ENCODE measurements at regions not wholly inside any gene's neighbourhood (a gene's known extent, or its start where the extent isn't known, plus 50 kb on each side); places are given as distances from the start of the nearest gene placed in this dataset.
A peak's percentile ranks its signal among the peaks of the same experiment; 100 is the strongest.

- Histone ChIP-seq H2AFZ (ENCODE audit: low read length) (no peak overlapping the region), H4K91ac (replicated peaks; ENCODE audit: insufficient read length, low read length) (no peak overlapping the region), H3K4ac (replicated peaks; ENCODE audit: insufficient read length, low read depth, low read length) (no peak overlapping the region), H3K23me2 (ENCODE audit: low read depth, low read length) (no peaks in the 10 kb centered on the region), H3K27me3 (replicated peaks in 1 of 4; ENCODE audit: control insufficient read depth in 3 of 4, extremely low read depth in 1 of 4, insufficient read depth in 3 of 4, low read length in 3 of 4) (no peaks in the 10 kb centered on the region), H3K79me1 (ENCODE audit: low read depth, low read length) (no peaks in the 10 kb centered on the region), H3K27ac (ENCODE audit: low read depth, low read length) (no peak overlapping the region), H3K9me3 (ENCODE audit: insufficient read depth in 2 of 2, low read depth in 1 of 2, low read length in 1 of 2) (no peaks in the 10 kb centered on the region), H2BK5ac (ENCODE audit: low read depth, low read length) (no peak overlapping the region), H2AK5ac (ENCODE audit: low read depth, low read length) (no peak overlapping the region), H2BK20ac (ENCODE audit: low read length) (no peak overlapping the region), H3K4me2 (ENCODE audit: insufficient read depth in 1 of 2, low read depth in 2 of 2, low read length in 2 of 2) (no peak overlapping the region), H4K5ac (ENCODE audit: insufficient read length, low read depth, low read length) (no peak overlapping the region), H2BK15ac (ENCODE audit: low read length) (no peak overlapping the region), H4K20me1 (replicated peaks in 1 of 2; ENCODE audit: control insufficient read depth in 1 of 2, insufficient read depth in 2 of 2, low read length in 2 of 2) (no peaks in the 10 kb centered on the region), H3K4me3 (ENCODE audit: extremely low read depth in 1 of 4, insufficient read depth in 2 of 4, low read depth in 3 of 4, low read length in 4 of 4) (no peak overlapping the region), H3K14ac (ENCODE audit: insufficient read length) (no peak overlapping the region), H2BK120ac (replicated peaks; ENCODE audit: low read depth, low read length) (no peak overlapping the region), H3K36me3 (ENCODE audit: control insufficient read depth in 2 of 4, insufficient read depth in 4 of 4, low read length in 3 of 4) (no peaks in the 10 kb centered on the region), H3K79me2 (ENCODE audit: control insufficient read depth in 1 of 2, insufficient read depth in 2 of 2, low read length in 2 of 2) (no peaks in the 10 kb centered on the region), H3K23ac (ENCODE audit: insufficient read length) (no peak overlapping the region), H3K18ac (ENCODE audit: extremely low read depth, low read length) (no peak overlapping the region), H3K56ac (replicated peaks; ENCODE audit: insufficient read length, low read depth, low read length) (no peak overlapping the region), H2BK12ac (ENCODE audit: low read depth, low read length) (no peak overlapping the region), H3K9ac (replicated peaks in 1 of 4; ENCODE audit: extremely low read depth in 1 of 4, low read depth in 3 of 4, low read length in 3 of 4) (no peak overlapping the region), H3K4me1 (replicated peaks in 1 of 4; ENCODE audit: control insufficient read depth in 3 of 4, insufficient read depth in 4 of 4, low read length in 3 of 4) (0 out of 7 replicates have a peak, but pooled peaks cover 0 to 2% (median 0%) of the 10 kb centered on the region in 4 experiments), H4K8ac (ENCODE audit: extremely low read depth, insufficient read depth, low read length) (no peak overlapping the region)
- ChIA-PET CTCF (ENCODE audit: partially characterized antibody) (interaction anchor here (0.6 to 1.5 kb wide), 3 partner anchors 27 to 329 kb away, joined by 3 to 4 read pairs (median 3); no protein-coding TSS in a partner anchor), POLR2A (ENCODE audit: partially characterized antibody) (no interaction called here)
- 82% methylated on average over 4 of the region's 4 CpGs; no CpG with 5 or more reads in 1 of the 2 experiments for WGBS, 2 experiments (ENCODE audit: extremely low coverage in 1 of 2, insufficient coverage in 1 of 2, insufficient read length in 1 of 2, insufficient replicate concordance in 2 of 2, low coverage in 1 of 2, low lambda C conversion rate in 2 of 2, missing lambda C conversion rate in 1 of 2)
- no peak for DNase-seq (ENCODE audit: low read depth in 1 of 2, low spot score in 2 of 2)
- FAIRE-seq, result no peak
- TF ChIP-seq RAD21 (IDR thresholded peaks at IDR 0.05 in 1 of 2, conservative IDR thresholded peaks at IDR 0.05 in 1 of 2; ENCODE audit: low read depth in 2 of 2, low read length in 2 of 2), result peak; percentile 40 to 49
- TF ChIP-seq CTCF (IDR thresholded peaks at IDR 0.05; ENCODE audit: control extremely low read depth in 1 of 3, insufficient read depth in 1 of 3, low read depth in 1 of 3, low read length in 3 of 3), result 0 out of 4 replicates have a peak, but pooled peaks of 1 of the 3 experiments have one; percentile 6
- TF ChIP-seq JUN (IDR thresholded peaks at IDR 0.05; ENCODE audit: low read depth, low read length), result no peak
Measured at GRCh38 chr12:115140981-115141655, 457.1 kb upstream of the TBX3 start.

All from H1 (cell line).